HG02678 (cell line): ENCODE measurements at regions not wholly inside any gene's neighbourhood (a gene's known extent, or its start where the extent isn't known, plus 50 kb on each side); places are given as distances from the start of the nearest gene placed in this dataset.

Experiments
- ATAC-seq: cut with Tn5 transposase; IDR thresholded peaks from one replicate; pipeline ENCODE4 v1.9.1; 2021; ENCODE audit warnings: mild to moderate bottlenecking, moderate library complexity; ENCODE audit not compliant: unreplicated experiment

DNA sequence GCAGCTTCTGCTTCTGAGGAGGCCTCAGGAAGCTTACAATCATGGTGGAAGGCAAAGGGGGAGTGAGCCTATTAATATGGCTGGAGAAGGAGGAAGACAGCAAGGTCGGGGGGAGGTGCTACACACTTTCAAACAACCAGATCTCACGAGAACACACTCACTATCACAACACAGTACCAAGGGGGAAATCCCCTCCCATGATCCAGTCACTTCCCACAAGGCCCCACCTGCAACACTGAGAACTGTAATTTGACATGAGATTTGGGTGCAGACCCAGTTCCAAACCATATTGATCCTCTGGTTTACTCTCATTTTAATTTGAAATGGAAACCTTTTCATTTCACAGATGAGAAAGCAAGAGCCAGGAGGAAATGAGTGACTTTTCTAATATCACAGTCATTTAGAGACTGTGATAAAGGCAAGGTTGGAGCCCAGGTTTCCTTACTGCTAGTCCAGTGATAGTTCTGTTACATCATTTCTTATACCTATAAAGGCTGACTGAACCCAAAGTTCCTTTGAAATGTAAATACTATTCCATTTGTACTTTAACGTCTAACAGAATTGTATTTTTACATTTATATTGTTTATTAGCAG is 105.8 kb upstream of the GAP43 start:
- ATAC-seq: no peak

DNA sequence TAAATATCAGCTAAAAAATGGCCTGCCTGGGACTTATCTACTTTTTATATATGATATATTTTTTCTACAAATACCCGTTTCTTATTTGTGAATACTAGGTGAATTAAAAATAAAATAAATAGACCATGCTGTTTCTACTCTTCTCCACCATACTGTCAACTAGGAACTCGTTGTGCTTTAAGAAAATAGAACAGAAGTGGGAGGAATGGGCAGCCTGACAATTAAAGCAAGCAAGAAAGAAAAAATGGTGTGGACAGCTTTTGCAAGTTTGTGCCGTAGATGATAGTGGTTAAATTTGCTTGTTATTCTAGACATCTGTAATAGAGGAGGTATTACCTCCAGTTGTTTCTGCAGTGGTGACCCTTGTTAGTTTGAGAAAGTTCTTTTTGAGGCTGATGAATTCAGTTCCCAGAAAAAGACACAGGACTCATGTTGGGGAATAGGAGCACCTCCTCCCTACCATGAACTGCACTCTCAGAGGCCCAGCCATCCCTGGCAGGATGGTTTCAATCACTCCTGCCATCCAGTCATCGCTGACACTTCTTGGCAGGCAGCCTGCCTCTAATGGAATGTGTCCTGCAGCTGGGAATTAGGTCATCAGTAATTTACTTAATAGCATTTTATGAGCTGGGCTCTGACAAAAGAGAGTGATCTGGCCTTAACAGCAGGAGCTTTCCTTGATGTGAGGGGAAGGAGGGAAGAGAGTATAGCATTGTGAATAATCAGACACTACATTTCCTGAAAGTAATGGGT is 105.0 kb upstream of the GAP43 start:
- no peak for ATAC-seq

DNA sequence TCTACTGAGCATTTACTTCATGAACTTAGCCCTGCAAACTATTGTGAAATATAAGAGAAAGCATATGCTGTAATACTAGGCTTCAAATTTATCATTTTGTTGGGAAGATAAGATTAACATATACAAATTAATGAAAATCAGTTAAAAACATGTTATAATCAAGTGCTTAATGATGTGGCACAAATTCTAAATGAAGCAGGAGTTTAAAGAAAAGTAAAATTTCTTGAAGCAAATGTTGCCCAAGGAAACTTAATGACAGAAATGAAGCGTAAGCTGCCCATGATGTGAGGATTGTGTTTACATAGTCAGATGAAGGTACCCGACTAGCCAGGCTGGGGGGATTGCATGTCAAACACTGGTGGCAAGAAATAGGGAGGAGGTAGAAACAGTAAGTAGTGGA is 103.1 kb upstream of the GAP43 start:
- no peak for ATAC-seq

DNA sequence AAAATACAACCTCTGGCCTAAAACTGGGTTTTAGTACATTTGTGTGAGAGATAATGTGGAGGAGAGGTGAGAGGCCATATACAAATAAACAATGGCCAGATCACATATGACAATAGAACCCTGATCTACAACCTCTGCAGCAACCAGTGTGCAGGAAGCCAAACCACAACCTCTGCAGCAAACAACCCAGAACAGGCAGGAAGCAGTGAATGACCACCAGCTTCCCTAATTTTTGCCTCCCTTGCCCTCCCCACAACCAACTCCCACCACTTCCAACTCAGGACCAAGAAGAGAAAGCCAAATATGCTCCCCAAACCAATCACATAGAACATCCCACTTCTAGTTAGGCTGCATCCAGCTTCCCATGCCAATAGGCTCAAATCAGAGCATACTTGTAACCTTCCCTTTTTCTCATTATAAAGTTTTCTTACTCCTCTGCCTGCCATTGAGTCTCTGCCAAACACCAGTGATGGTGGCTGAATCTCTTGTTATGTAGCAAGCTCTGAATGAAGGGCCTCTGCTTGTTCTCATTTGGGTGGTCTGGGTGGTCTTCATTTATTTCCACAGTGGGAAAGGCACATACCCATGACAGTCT is 102.6 kb upstream of the GAP43 start:
- no peak for ATAC-seq

DNA sequence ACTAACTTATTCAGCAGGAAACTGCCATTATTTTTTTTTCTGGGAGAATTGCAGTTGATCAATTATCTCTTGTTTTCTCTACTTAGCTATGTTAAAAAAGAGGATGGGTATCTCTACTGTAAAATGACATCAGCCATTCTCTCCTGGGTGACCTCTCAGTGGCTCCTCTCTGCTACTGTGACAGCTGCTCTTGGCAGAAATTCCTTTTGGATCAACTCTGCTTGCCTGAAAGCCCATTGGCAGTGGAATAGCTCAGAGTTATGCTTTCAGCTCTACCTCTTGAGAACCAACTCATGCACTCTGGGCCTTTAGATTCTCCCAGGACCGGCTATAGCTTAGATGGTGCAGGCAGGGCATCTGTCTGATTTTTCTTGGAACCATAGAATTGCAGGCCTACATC is 99.9 kb upstream of the GAP43 start:
- no peak for ATAC-seq

DNA sequence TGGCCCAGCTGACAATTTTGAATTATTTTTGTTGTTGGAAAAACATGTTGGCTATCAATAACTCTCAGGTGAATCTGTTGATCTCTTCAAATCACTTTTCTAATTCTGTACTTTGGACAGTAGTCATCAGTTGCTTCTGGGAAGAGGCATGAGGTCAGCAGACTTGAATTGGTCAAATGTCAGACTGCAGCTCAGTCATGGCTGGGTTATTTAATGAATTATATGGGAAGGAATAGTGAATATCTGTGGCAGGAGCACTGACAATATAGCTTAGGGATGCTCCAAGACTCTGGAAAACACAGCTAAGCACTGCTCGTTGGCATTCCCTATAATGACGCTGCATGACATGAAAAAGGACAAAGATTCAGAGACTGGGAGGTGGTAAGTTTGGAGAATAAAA is 98.8 kb upstream of the GAP43 start:
- ATAC-seq: no peak

DNA sequence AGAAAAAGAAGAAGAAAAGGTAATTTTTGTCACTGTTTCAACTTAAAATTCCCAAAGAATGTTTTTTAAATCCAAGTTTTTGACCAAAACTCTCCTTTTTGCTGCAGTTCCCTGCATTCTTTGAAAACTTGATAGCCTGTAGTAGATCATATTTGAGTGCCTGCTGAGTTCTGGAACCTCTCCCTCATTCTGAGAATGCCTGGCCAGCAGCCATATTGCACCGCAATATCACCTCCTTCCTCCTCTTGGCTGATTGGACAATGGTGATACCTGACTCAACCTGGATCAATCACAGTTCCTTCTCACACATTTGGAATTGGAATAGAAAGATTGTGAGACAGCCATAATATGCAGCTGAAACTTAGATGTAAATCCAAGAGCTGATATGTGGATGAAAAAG is 97.6 kb upstream of the GAP43 start:
- no peak for ATAC-seq

DNA sequence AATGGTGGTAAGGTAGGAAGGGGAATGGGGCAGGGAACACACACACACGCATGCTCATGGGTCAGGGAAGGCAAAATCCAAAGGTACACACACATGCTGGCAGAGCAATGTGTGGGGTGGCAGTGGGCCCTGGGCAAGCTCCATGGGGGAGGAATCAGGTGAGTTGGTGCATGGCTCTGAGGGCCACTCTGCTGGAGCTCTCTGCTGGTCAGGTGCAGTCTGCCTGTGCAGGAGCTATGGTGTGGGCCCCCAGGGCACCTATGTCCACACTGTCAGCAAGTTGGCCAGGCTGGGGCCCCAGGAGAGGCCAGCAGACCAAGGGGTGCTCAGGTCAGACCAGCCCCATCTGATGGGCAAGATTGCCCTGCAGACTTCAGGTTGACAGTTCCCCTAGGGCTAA is 90.1 kb upstream of the GAP43 start:
- no peak for ATAC-seq

DNA sequence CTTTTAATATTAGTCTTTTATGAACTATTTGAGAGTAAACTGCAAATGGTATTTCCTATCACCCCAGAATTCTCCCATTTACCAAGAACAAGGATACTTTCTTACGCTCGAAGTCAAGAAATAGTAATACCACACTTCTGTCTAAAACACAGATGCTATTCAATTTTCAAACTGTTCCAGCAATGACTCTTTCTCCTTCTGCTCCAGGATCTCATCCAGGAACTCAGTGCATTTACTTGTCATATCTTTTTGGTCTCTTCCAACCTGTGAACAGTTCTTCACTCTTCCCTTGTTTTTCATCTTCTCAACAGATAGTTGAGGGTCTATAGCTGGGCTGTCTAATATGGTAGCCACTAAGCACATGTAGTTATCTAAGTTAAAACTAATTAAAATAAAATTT is 87.1 kb upstream of the GAP43 start:
- ATAC-seq: no peak

DNA sequence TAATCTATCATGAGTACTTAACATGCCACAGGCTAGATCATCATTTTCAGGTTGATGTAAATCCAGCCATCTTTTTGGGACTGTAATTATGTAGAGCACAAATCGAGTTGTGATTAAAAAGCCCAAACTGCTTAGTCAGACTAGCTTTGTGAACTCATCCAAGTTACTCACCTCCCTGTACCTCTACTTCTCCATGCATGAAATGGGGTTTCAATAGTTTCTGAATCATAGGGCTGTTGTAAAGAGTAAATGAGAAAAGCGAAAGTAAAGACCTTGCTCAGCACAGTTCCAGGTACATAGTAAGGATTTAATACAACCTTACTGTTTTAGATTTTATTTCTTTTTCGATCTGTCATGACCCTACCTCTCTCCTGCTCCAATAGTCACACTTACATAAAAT is 85.6 kb upstream of the GAP43 start:
- ATAC-seq: no peak

DNA sequence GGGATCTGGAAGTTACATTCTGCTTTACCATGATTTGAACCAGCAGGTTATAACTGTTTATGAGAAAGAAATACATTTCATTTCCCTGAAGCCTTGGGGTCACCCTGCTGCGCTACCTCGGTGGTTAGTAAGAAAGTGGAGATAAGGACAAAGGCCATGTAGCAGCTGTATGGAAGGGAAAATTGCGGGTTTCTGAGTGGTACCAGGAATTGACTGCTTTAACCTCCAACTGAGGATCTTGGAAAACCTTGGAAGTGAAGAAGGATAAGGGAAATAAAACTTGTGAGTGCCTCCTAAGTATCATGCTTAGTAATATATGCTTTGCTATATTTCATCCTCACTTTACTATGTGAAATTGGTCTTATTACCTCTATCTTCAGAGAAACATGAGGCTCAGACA is 76.1 kb upstream of the GAP43 start:
- no peak for ATAC-seq

DNA sequence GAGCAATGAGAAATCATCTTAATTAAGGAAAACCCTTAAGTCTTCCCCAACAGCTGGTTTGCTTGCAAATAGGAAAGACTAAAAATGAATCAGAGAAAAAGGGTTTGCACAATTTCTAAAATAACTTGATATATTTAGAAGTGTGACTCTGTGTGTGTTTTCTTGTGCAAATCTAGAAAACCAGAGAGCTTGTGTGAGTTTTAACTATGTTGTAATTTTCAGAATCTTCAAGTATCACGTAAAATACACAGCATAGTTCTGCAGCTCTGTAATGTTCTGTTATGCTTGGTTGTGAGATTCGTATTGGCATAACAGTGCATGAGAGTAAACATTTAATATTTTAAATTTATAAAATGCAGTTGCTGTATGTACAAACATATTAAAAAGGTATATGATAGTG is 74.7 kb upstream of the GAP43 start:
- no peak for ATAC-seq

DNA sequence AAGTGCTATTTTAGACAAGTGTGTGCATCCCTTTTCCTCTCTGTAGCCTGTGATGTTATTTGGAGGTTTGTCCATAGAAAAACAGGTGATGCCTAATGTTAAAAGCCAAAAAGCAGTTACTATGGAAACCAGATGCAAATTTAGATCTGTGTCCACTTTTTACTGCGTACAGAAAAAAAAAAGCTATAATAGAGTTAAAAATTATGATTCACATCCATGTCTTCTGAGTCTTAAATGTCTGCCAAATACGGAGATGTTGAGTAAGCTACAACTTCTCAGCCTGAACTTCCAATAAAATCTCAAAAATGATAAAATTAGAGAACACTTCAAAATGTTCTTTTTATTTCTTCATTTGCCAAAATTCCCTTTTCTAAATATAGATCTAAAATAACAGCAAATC is 74.2 kb upstream of the GAP43 start:
- no peak for ATAC-seq

DNA sequence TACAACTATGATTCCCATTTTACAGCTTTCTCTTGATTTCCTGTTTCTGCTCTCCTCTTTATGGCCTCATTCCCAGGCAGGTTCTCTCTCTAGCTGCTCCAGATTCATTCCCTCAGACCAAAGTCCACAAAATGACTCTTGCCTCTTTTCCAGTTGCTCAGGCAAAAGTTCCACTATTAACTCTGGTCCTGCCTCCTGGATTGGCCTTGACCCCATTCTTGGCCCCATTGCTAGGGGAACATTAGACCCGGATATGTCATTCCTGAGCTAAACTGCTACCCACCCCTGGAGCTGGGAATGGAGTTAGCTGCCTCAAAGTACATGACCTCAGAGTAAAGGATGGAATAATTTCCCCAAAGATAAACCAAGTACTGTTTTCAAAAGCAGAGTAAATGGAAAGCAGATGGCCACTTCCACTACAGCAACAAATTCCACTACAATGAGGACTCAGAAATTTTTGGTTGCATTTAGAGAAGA is 73.0 kb upstream of the GAP43 start:
- no peak for ATAC-seq

DNA sequence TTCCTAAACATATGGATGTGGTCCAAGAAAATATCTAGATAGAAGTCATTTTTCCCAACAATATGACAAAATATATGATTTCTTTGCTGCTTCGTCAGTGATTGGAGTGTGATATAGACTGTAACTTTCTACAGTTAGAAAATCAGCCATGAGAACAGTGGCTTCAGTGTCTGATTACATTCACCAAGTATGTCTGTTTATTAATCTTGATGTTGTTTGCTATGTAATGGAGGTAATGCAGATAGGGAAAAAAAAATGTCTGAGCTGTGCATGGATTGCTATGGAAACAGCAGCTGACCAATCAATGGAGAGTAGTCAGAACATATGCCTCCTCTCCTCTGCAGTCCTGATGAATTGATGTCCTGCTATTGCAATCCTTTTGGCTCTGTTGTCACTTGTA is 72.3 kb upstream of the GAP43 start:
- no peak for ATAC-seq

DNA sequence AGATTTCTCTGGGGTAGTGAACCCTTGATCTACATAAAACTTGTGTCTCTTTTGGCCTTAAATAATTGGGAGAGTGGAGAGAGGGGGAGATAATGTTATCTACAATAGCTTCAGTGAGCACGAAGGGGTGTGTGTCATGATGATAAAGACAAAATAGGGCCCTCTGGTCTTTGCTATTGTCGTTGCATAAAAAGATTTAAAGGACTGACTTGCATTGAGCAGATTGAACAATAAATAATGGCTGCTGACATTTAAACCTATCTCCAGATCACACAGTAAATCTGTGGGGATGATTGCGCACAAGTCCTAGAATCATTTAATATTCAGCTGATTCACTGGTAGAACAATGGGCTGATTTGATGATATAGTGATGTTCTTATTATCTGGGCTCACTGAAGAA is 71.3 kb upstream of the GAP43 start:
- no peak for ATAC-seq

DNA sequence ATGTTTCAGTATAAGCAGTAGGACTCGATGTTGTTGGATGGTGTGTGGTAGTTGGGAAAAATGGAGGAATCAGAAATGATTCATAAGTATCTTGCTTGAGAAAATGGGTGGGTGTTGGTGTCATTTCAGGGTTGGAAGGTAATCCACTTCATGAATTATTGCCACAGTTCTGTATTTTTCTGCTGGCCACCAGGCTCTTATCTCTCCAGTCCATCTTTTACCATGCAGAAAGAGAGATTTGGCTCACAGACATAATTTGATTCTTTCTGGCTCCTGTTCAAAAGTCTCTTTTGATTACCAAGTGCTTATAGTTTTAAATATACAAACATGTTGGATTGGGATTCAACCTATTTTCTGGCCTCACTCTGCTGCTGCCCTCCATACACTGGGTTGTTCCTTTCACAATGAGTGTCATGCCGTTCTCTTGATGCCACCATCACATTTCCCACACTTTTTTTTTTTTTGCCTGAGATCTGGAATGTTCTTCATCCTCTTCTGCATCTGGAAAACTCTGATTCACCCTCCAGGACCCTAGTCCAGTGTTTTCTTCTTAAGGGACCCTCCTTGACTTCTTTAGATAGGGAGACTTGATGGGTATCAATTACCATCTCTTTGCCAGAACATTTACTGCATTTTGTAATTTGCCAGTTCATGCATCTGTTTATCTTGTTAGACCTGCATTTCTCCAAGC is 69.4 kb upstream of the GAP43 start:
- no peak for ATAC-seq

DNA sequence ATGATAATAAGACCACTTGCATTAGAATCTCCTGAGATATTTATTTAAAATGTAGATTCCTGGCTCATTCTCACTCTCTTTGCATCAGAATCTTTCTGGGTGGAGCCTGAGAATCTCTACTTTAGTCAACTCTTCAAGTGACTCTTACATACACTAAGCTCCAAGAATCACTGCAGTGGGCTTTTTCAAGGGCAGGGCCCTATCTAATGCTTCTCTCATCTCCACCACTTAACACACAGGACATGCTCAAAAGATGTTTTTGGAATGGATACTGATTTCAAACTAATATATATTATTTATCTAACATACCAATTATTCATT is 68.9 kb upstream of the GAP43 start:
- ATAC-seq: no peak

DNA sequence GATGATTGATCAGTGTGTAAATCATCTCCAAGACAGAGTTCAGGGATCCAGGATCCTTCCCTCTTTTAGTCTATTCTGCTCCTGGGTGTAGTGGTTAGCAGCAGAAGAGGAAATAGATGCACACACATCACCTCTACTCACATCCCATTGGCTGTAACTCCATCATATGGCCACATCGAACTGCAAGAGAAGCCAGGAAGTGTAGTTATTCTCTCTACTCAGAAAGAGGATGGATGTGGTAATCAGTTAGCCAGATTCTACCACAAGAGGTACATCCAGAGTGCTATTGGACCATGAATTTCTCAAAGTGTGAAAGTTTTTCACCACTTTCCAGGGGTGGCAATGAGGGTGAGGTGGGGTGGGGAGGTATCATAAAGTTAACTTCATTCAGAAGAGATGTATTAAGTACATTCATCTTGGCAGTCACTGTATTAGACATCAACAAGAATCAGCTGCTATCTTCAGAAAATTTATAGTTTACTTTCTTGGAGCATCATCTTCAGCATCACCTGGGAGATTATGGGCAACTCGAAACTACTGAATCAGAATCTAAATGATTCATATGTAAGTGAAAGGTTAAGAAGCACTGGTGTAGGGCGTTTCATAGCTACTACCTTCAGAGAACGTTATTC is 60.6 kb upstream of the GAP43 start:
- no peak for ATAC-seq

DNA sequence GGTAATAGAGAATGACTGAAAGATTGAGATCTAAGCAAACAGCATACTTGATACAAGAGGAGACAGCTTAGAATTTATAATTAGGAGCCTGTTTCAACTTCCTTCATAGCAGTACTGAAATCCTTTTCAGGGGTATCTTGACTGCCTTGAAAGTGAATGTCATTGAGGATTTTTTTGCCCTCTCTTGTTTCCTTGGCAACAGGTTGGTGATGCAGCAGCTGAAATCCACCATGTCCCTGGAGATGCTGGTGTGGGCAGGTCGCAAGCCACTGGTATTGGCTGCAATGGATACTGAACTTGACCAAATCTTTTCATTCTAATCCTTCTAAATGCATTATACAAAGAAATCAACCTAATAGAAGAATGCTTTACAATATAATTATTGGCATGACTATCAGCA is 59.3 kb upstream of the GAP43 start:
- ATAC-seq: no peak

DNA sequence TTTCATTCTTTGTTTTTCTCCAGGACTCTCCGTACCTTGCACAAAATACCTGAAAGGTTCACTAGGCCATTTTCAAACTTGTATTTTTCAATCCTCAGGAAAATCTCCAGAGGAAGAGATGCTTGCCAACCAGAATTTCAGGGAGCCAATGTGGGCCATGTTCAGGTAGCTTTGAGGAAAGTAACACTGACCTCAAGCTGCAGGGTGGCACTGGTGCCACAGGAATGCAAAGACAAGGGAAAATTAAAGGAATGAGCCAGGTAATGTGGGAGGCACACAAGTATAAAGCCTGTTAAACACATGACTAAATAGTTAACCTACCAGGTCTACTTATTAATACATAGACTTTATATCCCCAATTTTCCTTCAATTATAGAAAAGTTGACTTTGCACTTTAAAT is 51.9 kb upstream of the GAP43 start:
- no peak for ATAC-seq
